Fibroblast of lung (primary cell): ENCODE measurements at regions not wholly inside any gene's neighbourhood (a gene's known extent, or its start where the extent isn't known, plus 50 kb on each side); places are given as distances from the start of the nearest gene placed in this dataset.

Experiments used
- DNase-seq, 2 donors: peaks; one replicate each; pipeline versions ENCODE4 v3.0.0 to v3.0.0-alpha.2; 2010; ENCODE audit warnings: low read depth in 2 of 2
- H2AFZ ChIP-seq: 2 replicates; pipeline ENCODE4 v1.5.1; 2012; ENCODE audit warnings: low read length, control low read depth, inconsistent platforms
- H3K27ac ChIP-seq: 2 replicates; pipeline ENCODE4 v1.5.1; 2011; ENCODE audit warnings: low read length, control low read depth; ENCODE audit not compliant: insufficient read depth
- H3K27me3 ChIP-seq: 2 replicates; pipeline ENCODE4 v1.5.1; 2011; ENCODE audit warnings: mild to moderate bottlenecking, low read length; ENCODE audit not compliant: control insufficient read depth, insufficient read depth
- H3K36me3 ChIP-seq: 2 replicates; pipeline ENCODE4 v1.5.1; 2011; ENCODE audit warnings: low read length; ENCODE audit not compliant: control insufficient read depth, insufficient read depth
- H3K4me1 ChIP-seq: 2 replicates; pipeline ENCODE4 v1.5.1; 2011; ENCODE audit warnings: low read length; ENCODE audit not compliant: control insufficient read depth, insufficient read depth; ENCODE audit errors: extremely low read depth
- H3K4me2 ChIP-seq: 2 replicates; pipeline ENCODE4 v1.5.1; 2011; ENCODE audit warnings: low read length, control low read depth; ENCODE audit not compliant: insufficient read depth; ENCODE audit errors: extremely low read depth
- H3K4me3 ChIP-seq, 4 experiments: fragments of 200-600 bp in 1 of 4; sonication (generic) in 1 of 4; replicated peaks in 1 of 4; 2 replicates each; pipeline ENCODE4 v1.5.1; 2011 to 2016; ENCODE audit warnings: low read length in 4 of 4, low read depth in 3 of 4, mild to moderate bottlenecking in 3 of 4, control low read depth in 2 of 4, inconsistent platforms in 1 of 4, mixed read lengths in 1 of 4; ENCODE audit not compliant: insufficient read depth in 1 of 4; ENCODE audit errors: control extremely low read depth in 1 of 4
- H3K79me2 ChIP-seq: 2 replicates; pipeline ENCODE4 v1.5.1; 2012; ENCODE audit warnings: mild to moderate bottlenecking, low read length, inconsistent platforms; ENCODE audit not compliant: control insufficient read depth, insufficient read depth
- H3K9ac ChIP-seq: 2 replicates; pipeline ENCODE4 v1.5.1; 2011; ENCODE audit warnings: mild to moderate bottlenecking, low read length, control low read depth; ENCODE audit not compliant: insufficient read depth
- H3K9me3 ChIP-seq: 2 replicates; pipeline ENCODE4 v1.5.1; 2012; ENCODE audit warnings: low read depth, low read length; ENCODE audit not compliant: control insufficient read depth, insufficient read depth
- H4K20me1 ChIP-seq: 2 replicates; pipeline ENCODE4 v1.5.1; 2011; ENCODE audit warnings: low read length; ENCODE audit not compliant: control insufficient read depth, insufficient read depth; ENCODE audit errors: extremely low read depth
- EZH2 ChIP-seq: IDR thresholded peaks from 2 replicates; pipeline ENCODE4 v1.5.1; 2012; ENCODE audit warnings: low read length, control low read depth, mild to moderate bottlenecking; ENCODE audit errors: missing control alignments
- TF ChIP-seq, protein P1 (sequence below), 2 donors: IDR thresholded peaks in 1 of 2; conservative IDR thresholded peaks in 1 of 2; 1 replicate in 1 of 2; 2 replicates in 1 of 2; pipeline ENCODE4 v1.5.1; 2011 to 2012; ENCODE audit warnings: low read length in 2 of 2, control low read depth in 1 of 2, inconsistent platforms in 1 of 2, low read depth in 1 of 2, mild to moderate bottlenecking in 1 of 2

GRCh38 chr3:82739390-82739789 lies 977.9 kb upstream of the GBE1 start:
- Histone ChIP-seq H3K27me3 (no peaks in the 10 kb centered on the region), H3K4me2 (no peak overlapping the region), H3K9me3 (no peaks in the 10 kb centered on the region), H3K9ac (no peak overlapping the region), H3K27ac (no peak overlapping the region), H2AFZ (no peak overlapping the region), H3K4me3 (no peak overlapping the region), H3K36me3 (no peaks in the 10 kb centered on the region), H3K4me1 (no peaks in the 10 kb centered on the region), H4K20me1 (no peaks in the 10 kb centered on the region), H3K79me2 (no peaks in the 10 kb centered on the region)
- DNase-seq, result peak in 1 of 2 donors; percentile 63
- TF ChIP-seq, protein P1, sequence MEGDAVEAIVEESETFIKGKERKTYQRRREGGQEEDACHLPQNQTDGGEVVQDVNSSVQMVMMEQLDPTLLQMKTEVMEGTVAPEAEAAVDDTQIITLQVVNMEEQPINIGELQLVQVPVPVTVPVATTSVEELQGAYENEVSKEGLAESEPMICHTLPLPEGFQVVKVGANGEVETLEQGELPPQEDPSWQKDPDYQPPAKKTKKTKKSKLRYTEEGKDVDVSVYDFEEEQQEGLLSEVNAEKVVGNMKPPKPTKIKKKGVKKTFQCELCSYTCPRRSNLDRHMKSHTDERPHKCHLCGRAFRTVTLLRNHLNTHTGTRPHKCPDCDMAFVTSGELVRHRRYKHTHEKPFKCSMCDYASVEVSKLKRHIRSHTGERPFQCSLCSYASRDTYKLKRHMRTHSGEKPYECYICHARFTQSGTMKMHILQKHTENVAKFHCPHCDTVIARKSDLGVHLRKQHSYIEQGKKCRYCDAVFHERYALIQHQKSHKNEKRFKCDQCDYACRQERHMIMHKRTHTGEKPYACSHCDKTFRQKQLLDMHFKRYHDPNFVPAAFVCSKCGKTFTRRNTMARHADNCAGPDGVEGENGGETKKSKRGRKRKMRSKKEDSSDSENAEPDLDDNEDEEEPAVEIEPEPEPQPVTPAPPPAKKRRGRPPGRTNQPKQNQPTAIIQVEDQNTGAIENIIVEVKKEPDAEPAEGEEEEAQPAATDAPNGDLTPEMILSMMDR (conservative IDR thresholded peaks at IDR 0.05 in 1 of 2, IDR thresholded peaks at IDR 0.05 in 1 of 2; ENCODE audit: low read depth in 1 of 2, low read length in 2 of 2), result no peak
- TF ChIP-seq EZH2, result no peak

- Histone ChIP-seq H3K4me2 (no peak overlapping the region), H3K9ac (no peak overlapping the region), H3K36me3 (no peaks in the 10 kb centered on the region), H3K79me2 (no peaks in the 10 kb centered on the region), H2AFZ (no peak overlapping the region), H3K27me3 (no peaks in the 10 kb centered on the region), H3K4me1 (no peaks in the 10 kb centered on the region), H3K27ac (no peak overlapping the region), H4K20me1 (no peaks in the 10 kb centered on the region), H3K4me3 (no peak overlapping the region), H3K9me3 (no peaks in the 10 kb centered on the region)
- no peak for DNase-seq
- no peak for TF ChIP-seq EZH2
- TF ChIP-seq, protein P1 (conservative IDR thresholded peaks at IDR 0.05 in 1 of 2, IDR thresholded peaks at IDR 0.05 in 1 of 2; ENCODE audit: low read depth in 1 of 2, low read length in 2 of 2), result no peak
Measured at GRCh38 chr3:82736696-82737277, 975.3 kb upstream of the GBE1 start.

- Histone ChIP-seq H3K4me3 (no peak overlapping the region), H3K36me3 (no peaks in the 10 kb centered on the region), H3K79me2 (no peaks in the 10 kb centered on the region), H3K27ac (no peak overlapping the region), H3K4me2 (no peak overlapping the region), H4K20me1 (no peaks in the 10 kb centered on the region), H3K4me1 (no peaks in the 10 kb centered on the region), H2AFZ (no peak overlapping the region), H3K9me3 (no peaks in the 10 kb centered on the region), H3K9ac (no peak overlapping the region), H3K27me3 (no peaks in the 10 kb centered on the region)
- TF ChIP-seq, protein P1 (conservative IDR thresholded peaks at IDR 0.05 in 1 of 2, IDR thresholded peaks at IDR 0.05 in 1 of 2; ENCODE audit: low read depth in 1 of 2, low read length in 2 of 2), result no peak
- TF ChIP-seq EZH2, result no peak
- no peak for DNase-seq
Measured at GRCh38 chr3:82715091-82715856, 953.8 kb upstream of the GBE1 start.
